ACC112 (cell line): ENCODE measurements at regions not wholly inside any gene's neighbourhood (a gene's known extent, or its start where the extent isn't known, plus 50 kb on each side); places are given as distances from the start of the nearest gene placed in this dataset.
A peak's percentile ranks its signal among the peaks of the same experiment; 100 is the strongest.

ENCODE experiments used
- H2AFZ ChIP-seq: fragments of 200-600 bp; sonication (generic); one replicate; pipeline ENCODE4 v1.6.0; 2017; ENCODE audit warnings: antibody characterized with exemption, low read length; ENCODE audit not compliant: unreplicated experiment
- H3K27ac ChIP-seq: fragments of 200-600 bp; sonication (generic); 2 replicates; pipeline ENCODE4 v1.5.1; 2014; ENCODE audit warnings: low read depth, mild to moderate bottlenecking, antibody characterized with exemption, low read length, moderate library complexity
- H3K27me3 ChIP-seq: fragments of 200-600 bp; sonication (generic); 2 replicates; pipeline ENCODE4 v1.6.1; 2014; ENCODE audit warnings: mild to moderate bottlenecking, antibody characterized with exemption, low read length, moderate library complexity, mixed read lengths; ENCODE audit not compliant: insufficient read depth
- H3K36me3 ChIP-seq: fragments of 200-600 bp; sonication (generic); 2 replicates; pipeline ENCODE4 v1.6.1; 2016; ENCODE audit warnings: mild to moderate bottlenecking, antibody characterized with exemption, low read length, moderate library complexity, mixed read lengths; ENCODE audit not compliant: insufficient read depth
- H3K4me1 ChIP-seq: fragments of 200-600 bp; sonication (generic); one replicate; pipeline ENCODE4 v1.6.1; 2016; ENCODE audit warnings: low read length, mixed read lengths; ENCODE audit not compliant: insufficient read depth, unreplicated experiment, control insufficient read depth
- H3K4me3 ChIP-seq: fragments of 200-600 bp; sonication (generic); 2 replicates; pipeline ENCODE4 v1.5.1; 2014; ENCODE audit warnings: mild to moderate bottlenecking, low read depth, low read length
- H3K79me2 ChIP-seq: fragments of 200-600 bp; sonication (generic); one replicate; pipeline ENCODE4 v1.6.0; 2016; ENCODE audit warnings: low read length; ENCODE audit not compliant: control insufficient read depth, unreplicated experiment, insufficient read depth

DNA sequence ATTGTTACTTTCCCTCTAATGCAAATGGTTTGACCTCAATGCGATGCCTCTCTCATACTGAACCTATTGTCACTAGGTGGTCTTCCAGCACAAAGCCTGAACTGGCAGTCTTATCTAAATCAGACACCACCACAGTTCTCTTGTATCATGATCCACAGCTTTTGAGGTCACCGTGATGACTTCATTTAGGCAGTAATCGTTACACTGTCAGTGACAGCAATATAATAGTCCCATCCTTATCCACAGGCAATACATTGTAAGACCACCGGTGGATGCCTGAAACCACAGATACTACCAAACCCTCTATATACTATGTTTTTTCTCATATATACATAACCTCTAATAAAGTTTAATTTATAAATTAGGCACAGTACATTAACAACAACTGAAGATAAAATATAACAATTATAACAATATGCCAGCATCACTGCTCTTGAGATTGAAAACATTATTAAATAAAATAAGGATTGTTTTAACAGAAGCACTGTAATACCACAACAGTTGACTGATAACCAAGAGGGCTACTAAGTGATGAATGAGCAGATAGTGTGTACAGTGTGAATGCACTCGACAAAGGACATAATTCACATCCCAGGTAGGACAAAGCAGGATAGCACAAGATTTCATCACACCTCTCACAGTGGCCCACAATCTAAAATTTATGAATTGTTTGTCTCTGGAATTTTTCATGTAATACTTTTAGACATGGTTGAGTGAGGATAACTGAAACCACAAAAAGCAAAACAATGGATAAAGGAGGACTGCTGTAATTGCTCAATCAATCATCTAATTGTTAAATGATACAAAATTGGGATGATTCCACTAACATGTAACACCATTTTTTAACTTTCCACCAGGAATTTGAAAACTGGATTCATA is 419.4 kb downstream of the CENPC start:
- Histone ChIP-seq H3K79me2 (no peaks in the 10 kb centered on the region), H3K27ac (no peak overlapping the region), H3K27me3 (no peaks in the 10 kb centered on the region), H2AFZ (no peak overlapping the region), H3K4me1 (no peaks in the 10 kb centered on the region), H3K36me3 (no peaks in the 10 kb centered on the region), H3K4me3 (no peak overlapping the region)

- no peak overlapping the region for H3K27ac ChIP-seq
- no peaks in the 10 kb centered on the region for H3K4me1 ChIP-seq
- H3K27me3 ChIP-seq, result no peaks in the 10 kb centered on the region
- H2AFZ ChIP-seq, result no peak overlapping the region
- H3K79me2 ChIP-seq, result no peaks in the 10 kb centered on the region
- no peaks in the 10 kb centered on the region for H3K36me3 ChIP-seq
- no peak overlapping the region for H3K4me3 ChIP-seq
Measured at GRCh38 chr4:67124716-67125115, 420.6 kb downstream of the CENPC start.

DNA sequence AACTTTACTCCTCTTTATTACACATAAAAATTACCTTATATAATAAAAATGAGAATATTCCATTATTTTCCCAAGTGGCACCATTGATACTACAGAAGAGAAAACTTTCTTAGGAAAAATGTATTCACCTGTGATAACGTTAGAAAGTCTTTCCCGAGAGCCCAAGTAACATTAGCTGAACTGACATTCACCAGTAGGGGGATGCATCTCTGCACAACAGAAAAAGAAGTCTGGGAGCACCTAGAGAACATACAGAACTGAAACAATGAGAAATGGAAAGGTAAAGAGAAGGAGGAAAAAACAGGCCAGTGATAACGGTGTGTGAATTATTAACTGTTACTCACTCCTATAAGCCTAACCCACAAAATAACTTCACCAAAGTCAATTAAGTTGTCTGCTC is 423.3 kb downstream of the CENPC start:
- H3K79me2 ChIP-seq, result no peaks in the 10 kb centered on the region
- 0 out of 2 replicates have a peak overlapping the region, but pooled peaks have one; percentile 23 for H3K4me3 ChIP-seq
- no peaks in the 10 kb centered on the region for H3K4me1 ChIP-seq
- H3K36me3 ChIP-seq, result no peaks in the 10 kb centered on the region
- no peak overlapping the region for H3K27ac ChIP-seq
- H3K27me3 ChIP-seq, result no peaks in the 10 kb centered on the region
- H2AFZ ChIP-seq, result no peak overlapping the region

DNA sequence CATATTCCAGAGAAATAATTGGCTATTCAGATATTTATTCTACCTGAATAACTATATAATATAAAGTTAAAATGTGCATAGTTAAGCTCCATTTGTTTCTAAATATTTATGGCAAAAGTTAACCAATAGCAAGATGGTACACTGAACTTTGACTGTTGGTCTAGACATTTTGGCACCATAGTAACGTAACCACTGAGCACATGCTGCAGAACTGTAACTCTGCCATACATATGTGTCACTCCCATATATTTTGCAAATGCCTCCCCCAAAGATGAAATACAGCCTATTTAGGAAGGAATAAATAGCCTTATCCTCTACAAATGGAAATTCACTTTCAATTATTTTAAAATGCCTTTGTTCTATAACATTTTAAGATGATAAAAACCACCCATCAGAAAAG is 424.9 kb downstream of the CENPC start:
- Histone ChIP-seq H3K27me3 (no peaks in the 10 kb centered on the region), H3K4me1 (no peaks in the 10 kb centered on the region), H3K79me2 (no peaks in the 10 kb centered on the region), H2AFZ (no peak overlapping the region), H3K27ac (no peak overlapping the region), H3K36me3 (no peaks in the 10 kb centered on the region), H3K4me3 (no peak overlapping the region)

DNA sequence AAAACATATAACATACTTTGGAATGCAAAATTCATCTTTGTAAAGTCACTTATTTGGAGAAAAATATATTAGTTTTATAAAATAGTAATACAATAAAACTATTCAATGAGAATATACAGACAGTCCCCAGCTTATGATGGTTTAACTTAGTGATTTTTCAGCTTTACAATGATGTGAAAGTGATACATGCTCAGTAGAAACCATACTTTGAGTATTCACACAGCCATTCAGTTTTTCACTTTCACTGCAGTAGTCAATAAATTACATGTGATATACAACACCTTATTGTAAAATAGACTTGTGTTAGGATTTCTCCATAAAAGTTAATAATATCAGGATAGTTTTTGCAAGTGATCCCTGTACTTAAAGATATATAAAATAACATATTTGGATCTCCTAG is 436.0 kb downstream of the CENPC start:
- Histone ChIP-seq H3K79me2 (no peaks in the 10 kb centered on the region), H3K4me3 (no peak overlapping the region), H3K4me1 (no peaks in the 10 kb centered on the region), H3K36me3 (no peaks in the 10 kb centered on the region), H3K27ac (no peak overlapping the region), H3K27me3 (peaks cover 8% of the 10 kb centered on the region; the same call in 1 of the 2 replicates), H2AFZ (no peak overlapping the region)

- no peaks in the 10 kb centered on the region for H3K36me3 ChIP-seq
- no peak overlapping the region for H3K4me3 ChIP-seq
- no peak overlapping the region for H2AFZ ChIP-seq
Measured at GRCh38 chr4:67106861-67107460, 438.3 kb downstream of the CENPC start.

GRCh38 chr4:67104145-67104544 is 441.2 kb downstream of the CENPC start:
- H3K79me2 ChIP-seq, result no peaks in the 10 kb centered on the region
- H3K27ac ChIP-seq, result no peak overlapping the region
- no peak overlapping the region for H3K4me3 ChIP-seq
- no peaks in the 10 kb centered on the region; the same call in 1 of the 2 replicates for H3K27me3 ChIP-seq
- no peaks in the 10 kb centered on the region for H3K4me1 ChIP-seq
- no peaks in the 10 kb centered on the region for H3K36me3 ChIP-seq
- no peak overlapping the region for H2AFZ ChIP-seq

More at GRCh38 chr4:67106861-67107460, 438.3 kb downstream of the CENPC start:
- no peak overlapping the region for H3K27ac ChIP-seq
- no peaks in the 10 kb centered on the region for H3K79me2 ChIP-seq
- H3K27me3 ChIP-seq, result peaks cover 8% of the 10 kb centered on the region; the same call in 1 of the 2 replicates
- no peaks in the 10 kb centered on the region for H3K4me1 ChIP-seq

- no peak overlapping the region for H3K27ac ChIP-seq
- H2AFZ ChIP-seq, result no peak overlapping the region
- no peak overlapping the region for H3K4me3 ChIP-seq
- no peaks in the 10 kb centered on the region for H3K79me2 ChIP-seq
- H3K4me1 ChIP-seq, result no peaks in the 10 kb centered on the region
- H3K36me3 ChIP-seq, result no peaks in the 10 kb centered on the region
- no peaks in the 10 kb centered on the region for H3K27me3 ChIP-seq
Measured at GRCh38 chr4:67103001-67103747, 442.1 kb downstream of the CENPC start.

GRCh38 chr4:67101612-67102011 is 443.7 kb downstream of the CENPC start:
- H2AFZ ChIP-seq, result no peak overlapping the region
- H3K27ac ChIP-seq, result no peak overlapping the region

DNA sequence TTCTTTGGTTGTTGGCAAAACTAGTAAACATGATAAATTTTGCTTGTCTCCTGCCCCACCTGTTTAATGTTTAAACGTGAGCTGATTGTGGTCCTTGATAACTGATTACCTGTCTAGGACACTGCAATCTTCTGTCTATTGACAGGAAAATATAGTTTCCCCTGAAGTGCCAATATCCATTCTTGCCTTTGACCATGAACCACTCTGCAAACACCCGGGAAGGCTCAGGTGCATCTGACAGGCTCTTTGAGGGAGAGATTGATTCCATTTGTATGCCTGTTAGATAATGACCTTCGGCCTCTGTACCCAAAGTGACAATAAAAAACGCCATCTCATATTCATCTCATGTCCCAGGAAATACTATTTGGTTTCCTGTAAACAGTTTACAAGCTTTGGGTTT is 453.0 kb downstream of the CENPC start:
- Histone ChIP-seq H3K36me3 (no peaks in the 10 kb centered on the region), H3K4me1 (no peaks in the 10 kb centered on the region), H2AFZ (no peak overlapping the region), H3K4me3 (no peak overlapping the region), H3K79me2 (no peaks in the 10 kb centered on the region), H3K27ac (no peak overlapping the region), H3K27me3 (peaks cover 5% of the 10 kb centered on the region; the same call in 1 of the 2 replicates)

More at GRCh38 chr4:67101612-67102011, 443.7 kb downstream of the CENPC start:
- Histone ChIP-seq H3K79me2 (no peaks in the 10 kb centered on the region), H3K4me1 (no peaks in the 10 kb centered on the region), H3K36me3 (no peaks in the 10 kb centered on the region), H3K27me3 (no peaks in the 10 kb centered on the region), H3K4me3 (no peak overlapping the region)
